ENCODE measurements at regions not wholly inside any gene's neighbourhood (a gene's known extent, or its start where the extent isn't known, plus 50 kb on each side); places are given as distances from the start of the nearest gene placed in this dataset.

DNA sequence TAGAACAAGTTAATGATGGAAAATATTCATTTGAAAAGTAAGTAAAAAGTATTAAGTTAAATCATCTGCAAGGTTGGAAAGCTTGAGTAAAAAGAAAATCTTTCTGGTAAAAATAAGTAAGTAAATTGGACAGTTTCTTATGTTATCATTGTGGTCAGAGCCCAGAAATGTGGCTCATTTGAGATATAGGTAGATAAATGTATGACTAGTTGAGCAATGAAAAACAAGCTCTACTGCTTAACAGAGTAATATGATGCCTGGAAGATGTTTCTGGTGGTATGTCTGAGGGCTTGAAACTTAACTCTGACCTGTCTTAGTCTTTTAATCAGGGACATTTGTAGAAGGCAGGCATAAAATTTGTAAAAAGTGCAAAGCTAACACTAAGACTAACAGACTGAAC, 444.0 kb downstream of the MFSD1 start:
- TF ChIP-seq POLR2A (IDR thresholded peaks at IDR 0.05) (no peak), POLR2AphosphoS5 (IDR thresholded peaks at IDR 0.05) (no peak)
- TF ChIP-seq, protein P1, sequence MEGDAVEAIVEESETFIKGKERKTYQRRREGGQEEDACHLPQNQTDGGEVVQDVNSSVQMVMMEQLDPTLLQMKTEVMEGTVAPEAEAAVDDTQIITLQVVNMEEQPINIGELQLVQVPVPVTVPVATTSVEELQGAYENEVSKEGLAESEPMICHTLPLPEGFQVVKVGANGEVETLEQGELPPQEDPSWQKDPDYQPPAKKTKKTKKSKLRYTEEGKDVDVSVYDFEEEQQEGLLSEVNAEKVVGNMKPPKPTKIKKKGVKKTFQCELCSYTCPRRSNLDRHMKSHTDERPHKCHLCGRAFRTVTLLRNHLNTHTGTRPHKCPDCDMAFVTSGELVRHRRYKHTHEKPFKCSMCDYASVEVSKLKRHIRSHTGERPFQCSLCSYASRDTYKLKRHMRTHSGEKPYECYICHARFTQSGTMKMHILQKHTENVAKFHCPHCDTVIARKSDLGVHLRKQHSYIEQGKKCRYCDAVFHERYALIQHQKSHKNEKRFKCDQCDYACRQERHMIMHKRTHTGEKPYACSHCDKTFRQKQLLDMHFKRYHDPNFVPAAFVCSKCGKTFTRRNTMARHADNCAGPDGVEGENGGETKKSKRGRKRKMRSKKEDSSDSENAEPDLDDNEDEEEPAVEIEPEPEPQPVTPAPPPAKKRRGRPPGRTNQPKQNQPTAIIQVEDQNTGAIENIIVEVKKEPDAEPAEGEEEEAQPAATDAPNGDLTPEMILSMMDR (IDR thresholded peaks at IDR 0.05), result no peak
